Activated CD4-positive, alpha-beta memory T cell treated with anti-CD3 and anti-CD28 coated beads, Interleukin-2, amount 10 ng/mL, durations not matched to agents 7 days and 5 days (primary cell): ENCODE measurements at regions not wholly inside any gene's neighbourhood (a gene's known extent, or its start where the extent isn't known, plus 50 kb on each side); places are given as distances from the start of the nearest gene placed in this dataset.
"Not testable (repeated sequence)": the region's sequence is repeated elsewhere in the genome, so short reads cannot be mapped to it uniquely, and the experiment has no call there.

Experiments
- CTCF ChIA-PET: fragments of 350-600 bp; sonication (Branson Sonifier 250); formaldehyde crosslinking; loops from one replicate; lab custom pipeline; 2021; ENCODE audit warnings: antibody characterized with exemption, inconsistent platforms; lab: Charles Lee
- POLR2A ChIA-PET: fragments of 350-600 bp; sonication (Branson Sonifier 250); formaldehyde crosslinking; loops from one replicate; lab custom pipeline; 2021; ENCODE audit warnings: antibody characterized with exemption; lab: Charles Lee
- DNase-seq: peaks from one replicate; pipeline ENCODE4 v3.0.0-alpha.2; 2020
- H3K27ac Mint-ChIP-seq: one replicate; pipeline ENCODE4 v1.8.0; 2021; ENCODE audit warnings: mild to moderate bottlenecking, mixed read lengths
- H3K27me3 Mint-ChIP-seq: one replicate; pipeline ENCODE4 v1.8.0; 2021; ENCODE audit warnings: mixed read lengths
- H3K36me3 Mint-ChIP-seq: one replicate; pipeline ENCODE4 v1.8.0; 2021; ENCODE audit warnings: low read depth, mixed read lengths
- H3K4me1 Mint-ChIP-seq: one replicate; pipeline ENCODE4 v1.8.0; 2021; ENCODE audit warnings: mixed read lengths
- H3K4me3 Mint-ChIP-seq: one replicate; pipeline ENCODE4 v1.8.0; 2021; ENCODE audit warnings: mild to moderate bottlenecking, mixed read lengths
- H3K9me3 Mint-ChIP-seq: one replicate; pipeline ENCODE4 v1.8.0; 2021; ENCODE audit warnings: mixed read lengths

DNA sequence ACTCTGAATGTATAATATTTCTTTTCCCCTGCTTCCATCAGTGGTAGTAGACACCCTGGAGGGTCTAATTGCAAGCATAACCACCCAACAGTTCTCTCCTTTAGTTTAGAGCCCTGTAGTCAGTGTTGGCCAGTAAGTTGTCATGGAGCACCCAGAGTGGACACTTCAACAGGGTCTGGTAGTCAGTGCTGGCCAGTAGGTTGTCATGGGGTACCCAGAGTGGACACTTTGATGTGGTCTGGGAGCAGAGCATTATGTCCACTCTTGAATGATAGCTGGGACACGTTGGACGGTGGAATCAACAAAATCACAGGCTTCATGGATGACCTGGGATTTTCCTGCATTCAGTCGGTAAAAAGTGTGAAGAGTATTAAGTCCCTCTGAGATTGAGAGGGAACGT, 864.9 kb upstream of the TPTE start:
- peaks cover 22% of the 10 kb centered on the region for H3K9me3 Mint-ChIP-seq
- H3K4me1 Mint-ChIP-seq, POLR2A ChIA-PET, CTCF ChIA-PET, H3K4me3 Mint-ChIP-seq, H3K27me3 Mint-ChIP-seq, H3K36me3 Mint-ChIP-seq, H3K27ac Mint-ChIP-seq, DNase-seq: not testable (repeated sequence)

DNA sequence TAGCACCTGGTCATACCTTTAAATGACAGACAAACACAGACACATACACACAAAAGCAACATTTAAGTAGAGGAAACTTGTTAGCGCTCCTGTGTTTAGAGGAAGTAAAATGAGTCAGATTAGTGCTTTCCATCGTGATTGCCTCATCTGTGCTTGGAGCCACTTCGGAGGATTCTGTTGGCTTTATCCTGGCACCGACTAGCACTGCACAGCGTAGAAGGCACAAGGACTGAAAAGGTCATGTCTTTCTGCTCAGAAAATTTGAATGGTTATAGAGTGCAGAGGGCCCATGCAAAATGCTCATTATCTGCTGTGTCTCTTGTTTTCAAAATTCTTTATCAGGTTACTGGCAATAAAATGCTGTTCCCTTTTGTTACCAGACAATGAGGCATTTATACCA, 863.6 kb upstream of the TPTE start:
- POLR2A ChIA-PET, H3K36me3 Mint-ChIP-seq, H3K27me3 Mint-ChIP-seq, H3K4me3 Mint-ChIP-seq, DNase-seq, H3K27ac Mint-ChIP-seq, H3K4me1 Mint-ChIP-seq, CTCF ChIA-PET: not testable (repeated sequence)
- peaks cover 18% of the 10 kb centered on the region for H3K9me3 Mint-ChIP-seq

DNA sequence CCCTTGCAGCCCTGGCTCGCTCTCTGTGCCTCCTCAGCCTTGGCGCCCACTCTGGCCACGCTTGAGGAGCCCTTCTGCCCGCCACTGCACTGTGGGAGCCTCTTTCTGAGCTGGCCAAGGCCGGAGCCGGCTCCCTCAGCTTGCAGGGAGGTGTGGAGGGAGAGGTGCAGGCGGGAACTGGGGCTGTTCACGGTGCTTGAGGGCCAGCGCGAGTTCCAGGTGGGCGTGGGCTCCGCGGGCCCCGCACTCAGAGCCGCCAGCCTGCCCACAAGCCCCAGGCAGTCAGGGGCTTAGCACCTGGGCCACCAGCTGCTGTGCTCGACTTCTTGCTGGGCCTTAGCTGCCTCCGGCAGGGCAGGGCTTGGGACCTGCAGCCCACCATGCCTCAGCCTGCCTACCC, 861.5 kb upstream of the TPTE start:
- H3K27ac Mint-ChIP-seq, H3K36me3 Mint-ChIP-seq, POLR2A ChIA-PET, H3K4me3 Mint-ChIP-seq, CTCF ChIA-PET, H3K27me3 Mint-ChIP-seq, H3K4me1 Mint-ChIP-seq, DNase-seq: not testable (repeated sequence)
- H3K9me3 Mint-ChIP-seq: peaks cover 16% of the 10 kb centered on the region

DNA sequence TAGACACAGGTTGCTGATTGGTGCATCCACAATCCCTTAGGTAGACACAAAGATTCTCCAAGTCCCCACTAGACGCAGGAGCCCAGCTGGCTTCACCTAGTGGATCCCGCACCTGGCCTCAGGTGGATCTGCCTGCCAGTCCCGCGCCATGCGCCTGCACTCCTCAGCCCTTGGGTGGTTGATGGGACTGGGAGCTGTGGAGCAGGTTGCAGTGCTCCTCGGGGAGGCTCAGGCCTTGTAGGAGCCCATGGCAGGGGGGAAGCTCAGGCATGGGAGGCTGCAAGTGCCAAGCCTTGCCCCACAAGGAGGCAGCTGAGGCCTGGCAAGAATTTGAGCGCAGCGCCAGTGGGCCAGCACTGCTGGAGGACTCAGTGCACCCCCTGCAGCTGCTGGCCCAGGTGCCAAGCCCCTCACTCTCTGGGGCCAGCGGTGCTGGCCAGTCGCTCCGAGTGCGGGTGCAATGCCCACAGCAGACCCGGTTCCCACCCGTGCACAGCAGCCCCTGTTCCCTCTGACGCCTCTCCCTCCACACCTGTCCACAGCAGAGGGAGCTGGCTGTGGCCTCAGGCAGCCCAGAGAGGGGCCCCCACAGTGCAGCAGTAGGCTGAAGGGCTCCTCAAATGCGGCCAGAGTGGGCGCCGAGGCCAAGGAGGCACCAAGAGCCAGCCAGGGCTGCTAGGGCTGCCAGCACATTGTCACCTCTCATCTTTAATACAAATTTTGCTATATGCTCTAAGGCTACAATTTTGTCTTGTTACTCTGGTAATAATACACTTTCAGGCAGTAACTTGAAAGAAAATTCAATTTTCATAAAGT, 857.3 kb upstream of the TPTE start:
- H3K27me3 Mint-ChIP-seq, H3K27ac Mint-ChIP-seq, DNase-seq, H3K4me1 Mint-ChIP-seq, CTCF ChIA-PET, H3K4me3 Mint-ChIP-seq, H3K36me3 Mint-ChIP-seq, H3K9me3 Mint-ChIP-seq, POLR2A ChIA-PET: not testable (repeated sequence)

DNA sequence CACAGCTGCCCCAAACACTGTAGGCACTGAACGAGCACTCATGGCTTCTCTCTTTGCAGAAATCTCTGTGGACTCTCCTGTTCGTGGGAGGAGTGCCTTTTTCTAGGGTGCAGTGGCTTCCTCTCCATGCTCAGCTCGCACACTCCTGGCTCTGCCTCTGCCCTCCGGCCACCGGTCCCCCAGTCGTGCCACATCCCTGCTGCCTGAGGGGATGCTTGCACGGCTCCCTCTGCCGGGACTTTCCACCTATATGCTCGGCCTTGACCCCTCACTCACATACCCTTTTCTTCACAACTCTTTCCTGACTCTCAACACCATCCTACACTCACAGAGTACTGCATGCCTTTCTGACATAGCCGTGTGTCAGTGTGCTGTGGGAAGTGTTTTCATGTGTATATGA, 845.6 kb upstream of the TPTE start:
- H3K27ac Mint-ChIP-seq, POLR2A ChIA-PET, DNase-seq, H3K9me3 Mint-ChIP-seq, CTCF ChIA-PET, H3K4me3 Mint-ChIP-seq, H3K36me3 Mint-ChIP-seq, H3K4me1 Mint-ChIP-seq, H3K27me3 Mint-ChIP-seq: not testable (repeated sequence)

DNA sequence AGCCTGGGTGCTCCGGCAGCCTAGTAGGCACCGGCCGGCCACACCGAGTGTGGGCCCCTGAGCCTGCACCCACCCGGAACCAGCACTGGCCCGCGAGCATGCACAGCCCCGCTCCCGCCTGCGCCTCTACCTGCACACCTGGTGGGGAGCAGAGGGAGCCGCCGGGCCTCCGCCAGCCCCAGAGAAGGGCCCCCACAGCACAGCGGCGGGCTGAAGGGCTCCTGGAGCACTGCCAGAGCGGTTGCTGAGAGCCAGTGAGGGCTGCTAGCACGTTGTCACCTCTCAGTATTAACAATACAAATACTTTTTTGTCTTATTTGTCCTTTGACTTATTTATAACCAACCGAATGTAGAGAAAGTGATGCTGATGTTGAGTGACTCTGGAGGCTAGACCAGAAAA, 842.4 kb upstream of the TPTE start:
- H3K4me1 Mint-ChIP-seq, H3K27ac Mint-ChIP-seq, CTCF ChIA-PET, POLR2A ChIA-PET, H3K4me3 Mint-ChIP-seq, DNase-seq, H3K27me3 Mint-ChIP-seq, H3K9me3 Mint-ChIP-seq, H3K36me3 Mint-ChIP-seq: not testable (repeated sequence)

DNA sequence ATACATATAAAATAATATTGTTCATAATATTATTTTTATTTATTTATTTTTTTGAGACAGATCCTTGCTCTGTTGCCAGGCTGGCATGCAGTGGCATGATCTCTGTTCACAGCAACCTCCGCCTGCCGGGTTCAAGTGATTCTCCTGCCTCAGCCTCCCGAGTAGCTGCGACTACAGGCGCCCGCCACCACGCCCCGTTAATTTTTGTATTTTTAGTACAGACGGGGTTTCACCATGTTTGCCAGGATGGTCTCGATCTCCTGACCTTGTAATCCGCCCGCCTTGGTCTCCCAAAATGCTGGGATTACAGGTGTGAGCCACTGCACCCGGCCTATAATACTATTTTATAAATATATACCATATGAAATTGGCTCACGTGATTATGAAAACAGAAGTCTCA, 832.4 kb upstream of the TPTE start:
- CTCF ChIA-PET, H3K9me3 Mint-ChIP-seq, H3K27ac Mint-ChIP-seq, H3K4me1 Mint-ChIP-seq, DNase-seq, H3K4me3 Mint-ChIP-seq, POLR2A ChIA-PET, H3K36me3 Mint-ChIP-seq, H3K27me3 Mint-ChIP-seq: not testable (repeated sequence)

DNA sequence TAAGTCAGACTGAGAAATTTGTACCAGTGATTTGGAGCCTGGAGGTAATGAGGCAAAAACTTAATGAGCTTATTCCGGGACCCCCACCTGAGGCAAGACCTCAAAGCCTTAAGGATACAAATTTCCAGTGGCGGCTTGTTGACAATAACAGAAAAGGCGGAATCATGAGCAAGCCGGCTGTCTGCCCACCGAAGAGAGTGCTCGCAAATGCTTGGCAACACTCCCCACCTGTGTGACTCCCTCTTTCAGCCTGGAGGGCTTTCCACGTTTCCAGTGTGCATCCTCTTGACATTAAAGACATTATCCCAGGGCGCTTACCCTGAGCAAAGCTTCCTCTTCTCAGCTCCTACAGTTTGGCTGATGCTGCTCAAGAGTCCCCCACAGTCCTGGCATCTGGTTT, 830.4 kb upstream of the TPTE start:
- H3K27ac Mint-ChIP-seq, H3K9me3 Mint-ChIP-seq, DNase-seq, H3K27me3 Mint-ChIP-seq, CTCF ChIA-PET, H3K4me3 Mint-ChIP-seq, H3K36me3 Mint-ChIP-seq, H3K4me1 Mint-ChIP-seq, POLR2A ChIA-PET: not testable (repeated sequence)

DNA sequence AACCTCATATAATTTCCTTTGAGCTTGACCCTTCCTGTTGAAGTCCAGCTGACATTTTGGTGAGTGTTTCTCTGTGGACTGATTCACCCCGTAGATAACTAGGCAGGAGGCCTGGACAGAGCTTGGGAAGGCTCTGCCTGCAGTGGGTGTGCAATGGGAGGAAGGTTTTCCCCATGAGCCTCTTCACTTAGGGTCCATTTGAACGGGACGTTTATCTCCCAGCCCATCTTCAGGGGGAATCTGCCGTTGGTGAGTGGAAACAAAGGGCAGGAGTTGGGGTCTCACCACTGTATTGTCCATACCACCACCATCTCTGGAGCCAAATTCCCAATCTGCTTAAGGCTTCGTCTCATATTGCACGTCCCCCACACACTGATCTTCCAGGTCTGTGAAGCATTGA, 825.6 kb upstream of the TPTE start:
- H3K27ac Mint-ChIP-seq, H3K4me1 Mint-ChIP-seq, POLR2A ChIA-PET, DNase-seq, H3K36me3 Mint-ChIP-seq, H3K27me3 Mint-ChIP-seq, H3K9me3 Mint-ChIP-seq, H3K4me3 Mint-ChIP-seq, CTCF ChIA-PET: not testable (repeated sequence)

DNA sequence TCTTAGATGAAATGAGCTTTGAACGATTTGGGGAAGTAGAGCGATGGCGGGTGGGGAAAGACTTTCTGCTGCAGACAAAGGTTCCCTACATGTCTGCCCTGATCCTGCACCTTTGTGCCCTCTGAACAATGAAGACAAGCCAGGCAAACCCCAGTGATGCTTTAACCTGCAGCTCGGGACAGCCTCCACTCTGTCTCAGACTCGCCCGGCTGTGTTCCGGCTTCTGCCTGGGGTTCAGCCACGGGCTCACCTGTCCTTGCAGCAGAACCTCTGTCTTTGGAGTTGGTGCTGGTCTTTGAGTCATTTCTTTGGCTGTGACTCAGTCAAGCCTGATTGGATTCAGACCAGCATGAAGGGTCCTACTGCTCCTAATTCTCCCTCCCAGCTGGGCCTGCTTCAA, 823.6 kb upstream of the TPTE start:
- CTCF ChIA-PET, H3K27me3 Mint-ChIP-seq, POLR2A ChIA-PET, H3K4me3 Mint-ChIP-seq, H3K27ac Mint-ChIP-seq, H3K4me1 Mint-ChIP-seq, H3K9me3 Mint-ChIP-seq, DNase-seq, H3K36me3 Mint-ChIP-seq: not testable (repeated sequence)

DNA sequence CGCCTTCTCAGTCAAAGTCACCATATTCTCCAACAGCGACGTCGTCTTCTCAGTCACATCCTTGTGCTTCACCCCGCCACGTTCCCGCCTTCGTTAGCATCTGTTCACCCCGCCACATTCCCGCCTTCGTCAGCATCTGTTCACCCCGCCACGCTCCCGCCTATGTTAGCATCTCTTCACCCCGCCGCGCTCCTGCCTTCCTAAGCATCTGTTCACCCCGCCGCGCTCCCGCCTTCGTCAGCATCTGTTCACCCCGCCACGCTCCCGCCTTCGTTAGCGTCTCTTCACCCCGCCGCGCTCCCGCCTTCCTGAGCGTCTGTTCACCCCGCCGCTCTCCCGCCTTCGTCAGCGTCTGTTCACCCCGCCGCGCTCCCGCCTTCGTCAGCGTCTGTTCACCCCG, 816.4 kb upstream of the TPTE start:
- not testable (repeated sequence) for H3K9me3 Mint-ChIP-seq, H3K4me3 Mint-ChIP-seq, DNase-seq

DNA sequence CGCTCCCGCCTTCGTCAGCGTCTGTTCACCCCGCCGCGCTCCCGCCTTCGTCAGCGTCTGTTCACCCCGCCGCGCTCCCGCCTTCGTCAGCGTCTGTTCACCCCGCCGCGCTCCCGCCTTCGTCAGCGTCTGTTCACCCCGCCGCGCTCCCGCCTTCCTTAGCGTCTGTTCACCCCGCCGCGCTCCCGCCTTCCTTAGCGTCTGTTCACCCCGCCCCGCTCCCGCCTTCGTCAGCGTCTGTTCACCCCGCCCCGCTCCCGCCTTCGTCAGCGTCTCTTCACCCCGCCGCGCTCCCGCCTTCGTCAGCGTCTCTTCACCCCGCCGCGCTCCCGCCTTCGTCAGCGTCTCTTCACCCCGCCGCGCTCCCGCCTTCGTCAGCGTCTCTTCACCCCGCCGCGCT, 815.9 kb upstream of the TPTE start:
- DNase-seq, H3K36me3 Mint-ChIP-seq, H3K9me3 Mint-ChIP-seq, H3K27me3 Mint-ChIP-seq, H3K4me3 Mint-ChIP-seq, H3K27ac Mint-ChIP-seq, H3K4me1 Mint-ChIP-seq, CTCF ChIA-PET, POLR2A ChIA-PET: not testable (repeated sequence)

More for the DNA sequence above, 816.4 kb upstream of the TPTE start:
- POLR2A ChIA-PET, H3K36me3 Mint-ChIP-seq, H3K4me1 Mint-ChIP-seq, H3K27ac Mint-ChIP-seq, H3K27me3 Mint-ChIP-seq, CTCF ChIA-PET: not testable (repeated sequence)

DNA sequence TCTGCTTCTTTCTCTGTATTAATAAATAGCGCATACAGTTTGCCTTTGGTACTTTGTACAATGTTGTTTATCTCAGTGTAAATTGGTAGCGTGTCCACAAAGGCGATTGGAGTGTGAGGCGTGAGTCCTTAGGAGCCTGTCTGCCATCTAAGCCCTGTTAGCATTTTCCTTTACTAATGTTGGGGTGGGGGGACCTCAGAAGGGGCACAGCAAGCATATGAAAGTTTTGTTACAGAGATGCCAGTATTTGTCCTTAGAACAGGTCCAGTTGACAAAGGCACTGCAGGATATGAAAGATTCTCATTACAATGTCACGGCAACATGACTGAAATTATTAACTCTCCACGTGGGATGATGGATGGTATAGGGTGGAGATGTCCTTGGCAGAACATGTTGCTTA, 796.8 kb upstream of the TPTE start:
- H3K4me1 Mint-ChIP-seq, DNase-seq: not testable (repeated sequence)

DNA sequence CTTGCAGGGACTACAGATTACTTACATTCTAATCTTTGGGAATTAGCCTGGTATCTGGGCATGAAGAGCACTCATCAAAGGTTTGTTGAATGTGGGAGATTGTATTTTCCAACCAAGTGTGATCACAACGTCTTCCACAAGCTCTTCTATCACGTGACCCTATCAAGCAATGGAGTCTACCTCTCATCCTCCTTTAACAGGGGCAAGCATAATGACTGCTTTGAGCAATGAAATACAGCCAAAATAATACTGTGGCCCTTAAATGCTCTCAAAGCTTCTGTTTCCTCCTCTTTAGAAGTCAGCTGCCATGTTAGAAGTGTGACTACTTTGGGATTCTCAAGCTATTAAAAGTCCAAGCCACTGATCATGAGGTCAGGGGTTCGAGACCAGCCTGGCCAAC, 794.2 kb upstream of the TPTE start:
- H3K4me3 Mint-ChIP-seq, DNase-seq, CTCF ChIA-PET, H3K27me3 Mint-ChIP-seq, H3K36me3 Mint-ChIP-seq, POLR2A ChIA-PET, H3K27ac Mint-ChIP-seq, H3K4me1 Mint-ChIP-seq: not testable (repeated sequence)
- peaks cover 24% of the 10 kb centered on the region for H3K9me3 Mint-ChIP-seq

More for the DNA sequence above, 796.8 kb upstream of the TPTE start:
- H3K27me3 Mint-ChIP-seq, H3K27ac Mint-ChIP-seq, H3K4me3 Mint-ChIP-seq, H3K36me3 Mint-ChIP-seq, CTCF ChIA-PET, POLR2A ChIA-PET: not testable (repeated sequence)
- H3K9me3 Mint-ChIP-seq: peaks cover 24% of the 10 kb centered on the region
